ENCODE measurements at regions not wholly inside any gene's neighbourhood (a gene's known extent, or its start where the extent isn't known, plus 50 kb on each side); places are given as distances from the start of the nearest gene placed in this dataset.
A peak's percentile ranks its signal among the peaks of the same experiment; 100 is the strongest.

DNA sequence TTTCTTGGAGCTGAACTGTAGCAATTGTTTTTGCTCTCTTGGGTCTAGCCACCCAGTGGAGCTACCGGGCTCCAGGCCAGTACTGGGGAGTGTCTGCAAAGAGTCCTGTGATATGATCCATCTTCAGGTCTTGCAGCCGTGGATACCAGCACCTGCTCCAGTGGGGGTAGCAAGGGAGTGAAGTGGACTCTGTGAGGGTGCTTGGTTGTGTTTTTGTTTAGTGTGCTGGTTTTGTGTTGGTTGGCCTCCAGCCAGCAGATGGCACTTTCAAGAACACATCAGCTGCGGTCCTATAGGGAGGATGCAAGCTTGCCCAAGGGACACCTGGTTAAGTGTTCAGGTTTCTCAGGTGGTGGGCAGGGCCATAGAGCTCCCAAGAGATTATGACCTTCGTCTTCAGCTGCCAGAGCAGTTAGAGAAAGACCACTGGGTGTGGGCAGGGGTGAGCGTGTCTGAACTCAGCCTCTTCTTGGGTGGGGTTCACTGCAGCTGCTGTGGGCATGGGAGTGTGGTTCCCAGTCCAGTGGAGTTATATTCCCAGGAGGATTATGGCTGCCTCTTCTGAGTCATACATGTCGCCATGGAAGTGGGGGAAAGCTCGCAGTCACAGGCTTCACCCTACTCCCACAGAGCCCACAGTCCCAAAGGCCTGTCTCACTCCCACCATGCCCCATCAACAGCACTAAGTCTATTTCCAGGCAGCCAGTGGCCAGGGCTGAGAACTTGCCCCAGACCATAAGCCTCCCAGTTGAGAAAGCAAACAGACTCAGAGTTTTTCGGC lies 811.6 kb downstream of the GLUD2 start:
- Histone ChIP-seq H3K4me1 (no peaks in the 10 kb centered on the region), H3K4me2 (no peak overlapping the region), H3K4me3 (no peak overlapping the region), H3K9me3 (no peaks in the 10 kb centered on the region), H3K27ac (no peak overlapping the region)
- DNase-seq (ENCODE audit: low read depth in 1 of 2, low spot score in 1 of 2) (no peak), ATAC-seq (no peak), FAIRE-seq (no peak)
- TF ChIP-seq TFCP2L1 (CRISPR knock-in tag; IDR thresholded peaks at IDR 0.05): no peak
- TF ChIP-seq HOXA7 (CRISPR knock-in tag; IDR thresholded peaks at IDR 0.05): no peak
- no peak for TF ChIP-seq ZNF302 (CRISPR knock-in tag; IDR thresholded peaks at IDR 0.05)
- ChIA-PET POLR2A (no interaction called here), CTCF (no interaction called here)
- WGBS (ENCODE audit: missing lambda C conversion rate): 80% methylated on average over 2 of the region's 8 CpGs

- no peaks in the 10 kb centered on the region for H3K9me3 ChIP-seq
- ATAC-seq: no peak
- DNase-seq (ENCODE audit: low read depth in 1 of 2, low spot score in 1 of 2): no peak
- no peak for FAIRE-seq
- ChIA-PET CTCF (no interaction called here), POLR2A (no interaction called here)
- no peaks in the 10 kb centered on the region for H3K4me1 ChIP-seq
- TF ChIP-seq ZFP36 (IDR thresholded peaks at IDR 0.05; ENCODE audit: borderline replicate concordance, partially characterized antibody) (no peak), TP53 (CRISPR knock-in tag; IDR thresholded peaks at IDR 0.05) (no peak), KDM5A (IDR thresholded peaks at IDR 0.05) (no peak), REST (IDR thresholded peaks at IDR 0.05) (no peak), HOXB13 (CRISPR knock-in tag; IDR thresholded peaks at IDR 0.05; ENCODE audit: low read depth) (no peak), RNF2 (IDR thresholded peaks at IDR 0.05; ENCODE audit: borderline replicate concordance, low read depth) (no peak), CBX2 (IDR thresholded peaks at IDR 0.05; ENCODE audit: borderline replicate concordance, low read depth) (no peak)
- no peak overlapping the region for H3K4me2 ChIP-seq
- H3K4me3 ChIP-seq: no peak overlapping the region
- 44% methylated on average over 7 of the region's 7 CpGs for WGBS (ENCODE audit: missing lambda C conversion rate)
- no peak overlapping the region for H3K27ac ChIP-seq
These were observed 816.6 kb downstream of the GLUD2 start for GRCh38 chrX:121863976-121864375.

DNA sequence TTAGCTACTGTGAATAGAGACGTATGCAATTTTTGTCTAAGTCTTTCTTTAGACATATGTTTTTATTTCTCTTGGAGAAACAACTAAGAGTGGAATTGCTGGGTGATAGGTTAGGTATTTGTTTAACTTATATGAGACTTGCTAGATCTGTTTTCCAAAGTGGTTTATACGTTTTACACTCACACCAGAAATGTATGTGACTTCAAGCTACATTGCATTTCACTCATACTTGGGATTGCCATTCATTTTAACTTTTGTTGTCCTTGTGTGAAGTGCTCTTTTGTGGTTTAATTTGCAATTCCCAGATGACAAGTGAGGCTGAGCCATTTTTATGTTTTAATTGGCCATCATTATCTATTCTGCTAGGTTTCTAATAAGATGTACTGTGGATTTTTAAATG lies 817.2 kb downstream of the GLUD2 start:
- H3K27ac ChIP-seq: no peak overlapping the region
- FAIRE-seq (peak; percentile 91), DNase-seq (ENCODE audit: low read depth in 1 of 2, low spot score in 1 of 2) (no peak), ATAC-seq (no peak)
- CTCF ChIA-PET: no interaction called here
- no peaks in the 10 kb centered on the region for H3K9me3 ChIP-seq
- H3K4me1 ChIP-seq: no peaks in the 10 kb centered on the region
- WGBS (ENCODE audit: missing lambda C conversion rate): 27% methylated on average over 2 of the region's 2 CpGs
- TF ChIP-seq JUNB (IDR thresholded peaks at IDR 0.05) (no peak), USF2 (IDR thresholded peaks at IDR 0.05) (no peak), MAFK (IDR thresholded peaks at IDR 0.05; ENCODE audit: partially characterized antibody) (no peak), EHMT2 (IDR thresholded peaks at IDR 0.05; ENCODE audit: low read depth) (no peak), CBX8 (IDR thresholded peaks at IDR 0.05) (no peak), RAD21 (conservative IDR thresholded peaks at IDR 0.05 in 1 of 2, IDR thresholded peaks at IDR 0.05 in 1 of 2) (no peak), HOXB13 (CRISPR knock-in tag; IDR thresholded peaks at IDR 0.05; ENCODE audit: low read depth) (no peak), JUN (IDR thresholded peaks at IDR 0.05) (no peak), BHLHE40 (IDR thresholded peaks at IDR 0.05; ENCODE audit: low read depth, low read length) (no peak), HES2 (IDR thresholded peaks at IDR 0.05) (no peak), POLR2A (IDR thresholded peaks at IDR 0.05; ENCODE audit: low read length) (no peak), ZSCAN20 (CRISPR knock-in tag; IDR thresholded peaks at IDR 0.05) (no peak), E2F6 (IDR thresholded peaks at IDR 0.05; ENCODE audit: borderline replicate concordance, low read depth) (no peak), HDAC2 (IDR thresholded peaks at IDR 0.05) (no peak), FOXS1 (CRISPR knock-in tag; IDR thresholded peaks at IDR 0.05) (no peak), NPAS2 (CRISPR knock-in tag; IDR thresholded peaks at IDR 0.05; ENCODE audit: borderline replicate concordance) (no peak), KDM1A (IDR thresholded peaks at IDR 0.05; ENCODE audit: low read depth) (no peak)
- TF ChIP-seq, protein P1, sequence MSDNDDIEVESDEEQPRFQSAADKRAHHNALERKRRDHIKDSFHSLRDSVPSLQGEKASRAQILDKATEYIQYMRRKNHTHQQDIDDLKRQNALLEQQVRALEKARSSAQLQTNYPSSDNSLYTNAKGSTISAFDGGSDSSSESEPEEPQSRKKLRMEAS (IDR thresholded peaks at IDR 0.05): no peak
- POLR2A ChIA-PET: no interaction called here
- H3K4me3 ChIP-seq: no peak overlapping the region
- no peak overlapping the region for H3K4me2 ChIP-seq
